Thymus (tissue), 11 donors: ENCODE measurements at regions not wholly inside any gene's neighbourhood (a gene's known extent, or its start where the extent isn't known, plus 50 kb on each side); places are given as distances from the start of the nearest gene placed in this dataset.

Source experiments
- DNase-seq, 9 donors: peaks; one replicate each; pipeline ENCODE4 v3.0.0-alpha.2; 2013; ENCODE audit warnings: low spot score in 9 of 9, low read depth in 6 of 9, missing footprints in 1 of 9
- H3K27ac ChIP-seq, 2 donors: one replicate each; pipeline ENCODE4 v1.5.1; 2013; ENCODE audit warnings: control low read depth in 1 of 2, low read depth in 1 of 2, low read length in 1 of 2, mild to moderate bottlenecking in 1 of 2, moderate library complexity in 1 of 2
- H3K27me3 ChIP-seq, 2 donors: one replicate each; pipeline ENCODE4 v1.5.1; 2013; ENCODE audit warnings: low read length in 1 of 2; ENCODE audit not compliant: control insufficient read depth in 2 of 2, insufficient read depth in 1 of 2
- H3K36me3 ChIP-seq, 2 donors: one replicate each; pipeline ENCODE4 v1.5.1; 2013; ENCODE audit warnings: low read length in 1 of 2, mild to moderate bottlenecking in 1 of 2, moderate library complexity in 1 of 2; ENCODE audit not compliant: control insufficient read depth in 2 of 2, insufficient read depth in 2 of 2
- H3K4me1 ChIP-seq, 2 donors: one replicate each; pipeline ENCODE4 v1.5.1; 2013; ENCODE audit warnings: low read length in 2 of 2; ENCODE audit not compliant: control insufficient read depth in 2 of 2, insufficient read depth in 2 of 2
- H3K4me3 ChIP-seq, 2 donors: one replicate each; pipeline ENCODE4 v1.5.1; 2013; ENCODE audit warnings: low read length in 2 of 2, control low read depth in 1 of 2, mild to moderate bottlenecking in 1 of 2
- H3K9me3 ChIP-seq, 2 donors: one replicate each; pipeline ENCODE4 v1.5.1; 2013; ENCODE audit warnings: low read length in 1 of 2, mild to moderate bottlenecking in 1 of 2; ENCODE audit not compliant: control insufficient read depth in 2 of 2, insufficient read depth in 1 of 2
- WGBS: extraction: QIAGEN DNeasy Blood & Tissue Kit; methylation state at CpG from one replicate; pipeline ENCODE4 v1.1.7; 2013; 5-methylcytosine and 5-hydroxymethylcytosine counted together
- donor health status: healthy.

GRCh38 chr1:4590756-4591155 lies 63.7 kb upstream of the AJAP1 start:
- Histone ChIP-seq H3K27me3 (no peaks in the 10 kb centered on the region), H3K4me1 (no peaks in the 10 kb centered on the region), H3K36me3 (no peaks in the 10 kb centered on the region), H3K4me3 (no peak overlapping the region), H3K27ac (no peak overlapping the region), H3K9me3 (no peaks in the 10 kb centered on the region)
- no peak for DNase-seq
- WGBS = 86% methylated on average over 4 of the region's 4 CpGs

GRCh38 chr1:4591926-4592325 lies 62.5 kb upstream of the AJAP1 start:
- Histone ChIP-seq H3K27me3 (no peaks in the 10 kb centered on the region), H3K4me1 (no peaks in the 10 kb centered on the region), H3K36me3 (no peaks in the 10 kb centered on the region), H3K4me3 (no peak overlapping the region), H3K9me3 (no peaks in the 10 kb centered on the region), H3K27ac (no peak overlapping the region)
- no peak for DNase-seq
- WGBS = 95% methylated on average over 13 of the region's 13 CpGs

- Histone ChIP-seq H3K9me3 (no peaks in the 10 kb centered on the region), H3K4me1 (no peaks in the 10 kb centered on the region), H3K36me3 (no peaks in the 10 kb centered on the region), H3K27ac (no peak overlapping the region), H3K4me3 (no peak overlapping the region), H3K27me3 (no peaks in the 10 kb centered on the region)
- 88% methylated on average over 7 of the region's 7 CpGs for WGBS
- DNase-seq = no peak
Observed at GRCh38 chr1:4593106-4593505, 61.3 kb upstream of the AJAP1 start.

- Histone ChIP-seq H3K4me3 (no peak overlapping the region), H3K27me3 (no peaks in the 10 kb centered on the region), H3K4me1 (no peaks in the 10 kb centered on the region), H3K27ac (no peak overlapping the region), H3K9me3 (no peaks in the 10 kb centered on the region), H3K36me3 (no peaks in the 10 kb centered on the region)
- WGBS = 82% methylated on average over 13 of the region's 13 CpGs
- DNase-seq = no peak
Observed at GRCh38 chr1:4594286-4594991, 60.0 kb upstream of the AJAP1 start.

- DNase-seq = no peak
- 97% methylated on average over 17 of the region's 17 CpGs for WGBS
Observed at GRCh38 chr1:4595341-4596225, 58.8 kb upstream of the AJAP1 start.

GRCh38 chr1:4596486-4596885 lies 57.9 kb upstream of the AJAP1 start:
- DNase-seq = no peak

More at GRCh38 chr1:4595341-4596225, 58.8 kb upstream of the AJAP1 start:
- Histone ChIP-seq H3K9me3 (no peaks in the 10 kb centered on the region), H3K27me3 (no peaks in the 10 kb centered on the region), H3K27ac (no peak overlapping the region), H3K36me3 (no peaks in the 10 kb centered on the region), H3K4me3 (no peak overlapping the region), H3K4me1 (no peaks in the 10 kb centered on the region)

GRCh38 chr1:4597020-4597419 lies 57.4 kb upstream of the AJAP1 start:
- H3K4me1 ChIP-seq = no peaks in the 10 kb centered on the region
- H3K36me3 ChIP-seq = no peaks in the 10 kb centered on the region
- no peaks in the 10 kb centered on the region for H3K27me3 ChIP-seq
- H3K27ac ChIP-seq = no peak overlapping the region
- 89% methylated on average over 5 of the region's 5 CpGs for WGBS
- DNase-seq = no peak
- H3K4me3 ChIP-seq = no peak overlapping the region
- no peaks in the 10 kb centered on the region for H3K9me3 ChIP-seq

More at GRCh38 chr1:4596486-4596885, 57.9 kb upstream of the AJAP1 start:
- H3K27me3 ChIP-seq = no peaks in the 10 kb centered on the region
- H3K27ac ChIP-seq = no peak overlapping the region
- no peaks in the 10 kb centered on the region for H3K4me1 ChIP-seq
- H3K9me3 ChIP-seq = no peaks in the 10 kb centered on the region
- 84% methylated on average over 8 of the region's 8 CpGs for WGBS
- no peak overlapping the region for H3K4me3 ChIP-seq
- no peaks in the 10 kb centered on the region for H3K36me3 ChIP-seq

GRCh38 chr1:4598561-4598960 lies 55.8 kb upstream of the AJAP1 start:
- 80% methylated on average over 6 of the region's 6 CpGs for WGBS
- Histone ChIP-seq H3K36me3 (no peaks in the 10 kb centered on the region), H3K27me3 (no peaks in the 10 kb centered on the region), H3K4me1 (no peaks in the 10 kb centered on the region), H3K9me3 (no peaks in the 10 kb centered on the region), H3K27ac (no peak overlapping the region), H3K4me3 (no peak overlapping the region)
- DNase-seq = no peak

- no peaks in the 10 kb centered on the region for H3K27me3 ChIP-seq
- H3K36me3 ChIP-seq = no peaks in the 10 kb centered on the region
- DNase-seq = no peak
- no peak overlapping the region for H3K4me3 ChIP-seq
- no peaks in the 10 kb centered on the region for H3K4me1 ChIP-seq
- 88% methylated on average over 15 of the region's 15 CpGs for WGBS
- H3K9me3 ChIP-seq = no peaks in the 10 kb centered on the region
- no peak overlapping the region for H3K27ac ChIP-seq
Observed at GRCh38 chr1:4599521-4599920, 54.9 kb upstream of the AJAP1 start.
